ENCODE measurements at regions not wholly inside any gene's neighbourhood (a gene's known extent, or its start where the extent isn't known, plus 50 kb on each side); places are given as distances from the start of the nearest gene placed in this dataset.
"Not testable (repeated sequence)": the region's sequence is repeated elsewhere in the genome, so short reads cannot be mapped to it uniquely, and the experiment has no call there.

DNA sequence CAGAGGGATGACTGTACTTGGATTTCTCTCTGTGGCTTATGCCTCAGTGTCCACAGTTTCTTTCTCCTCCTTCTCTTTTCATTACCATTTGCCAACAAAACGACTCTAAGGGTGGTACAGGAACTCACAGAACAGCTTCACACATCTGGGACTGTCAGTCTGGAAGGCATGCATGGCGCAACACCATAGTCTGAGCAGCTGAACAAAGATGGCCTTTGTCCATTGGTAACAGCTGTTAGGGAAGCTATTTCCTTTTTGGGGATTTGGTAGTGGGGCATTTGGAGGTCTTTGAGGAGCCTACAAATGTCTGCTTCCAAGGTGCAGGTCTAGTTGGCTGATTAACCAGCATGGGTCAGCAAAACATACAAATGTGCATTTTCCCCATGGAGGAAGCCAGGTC lies 81.4 kb upstream of the PCDH8 start:
- DNase-seq: no peak

DNA sequence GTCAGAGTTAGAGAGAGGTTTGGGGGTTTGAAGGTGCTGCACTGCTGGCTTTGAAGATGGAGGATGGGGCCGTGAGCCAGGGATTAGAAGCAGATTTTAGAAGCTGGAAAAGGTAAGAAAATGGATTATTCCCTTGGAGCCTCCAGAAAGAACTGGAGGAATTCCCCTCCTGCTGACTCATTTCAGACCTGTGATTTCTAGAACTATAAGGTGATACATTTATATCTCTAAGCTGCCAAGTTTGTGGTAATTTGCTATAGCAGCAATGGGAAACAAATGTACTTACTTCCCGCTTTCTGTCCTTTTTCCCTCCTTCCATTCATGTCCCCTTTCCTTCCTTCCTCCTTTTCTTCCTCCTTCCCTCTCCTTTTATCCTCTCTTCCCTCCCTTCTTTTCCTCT lies 78.5 kb upstream of the PCDH8 start:
- DNase-seq: no peak

DNA sequence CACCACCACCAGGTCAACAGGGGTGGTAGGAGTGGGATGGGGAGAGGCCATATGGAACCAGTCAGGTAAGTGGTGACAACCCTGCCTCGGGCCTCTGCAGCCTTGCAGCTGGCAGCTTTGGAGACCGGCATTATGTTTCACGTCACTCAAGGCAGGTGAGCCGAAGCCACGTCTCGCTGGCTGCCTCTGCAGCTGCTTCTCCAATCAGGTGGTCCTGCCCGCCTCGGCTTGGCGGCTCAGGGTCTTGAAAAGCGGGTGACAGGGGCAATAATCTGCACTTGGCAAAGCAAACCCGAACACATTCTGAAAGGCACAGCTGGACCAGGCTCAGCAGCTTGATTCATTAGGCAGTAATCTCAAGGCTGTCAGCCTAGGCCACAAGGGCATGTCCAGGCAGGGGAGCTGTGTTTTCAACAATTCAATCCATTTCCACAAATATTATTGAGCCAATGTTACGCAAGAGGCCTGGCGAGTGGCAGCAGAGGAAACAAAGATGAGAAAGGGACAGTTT lies 77.4 kb upstream of the PCDH8 start:
- DNase-seq: no peak

DNA sequence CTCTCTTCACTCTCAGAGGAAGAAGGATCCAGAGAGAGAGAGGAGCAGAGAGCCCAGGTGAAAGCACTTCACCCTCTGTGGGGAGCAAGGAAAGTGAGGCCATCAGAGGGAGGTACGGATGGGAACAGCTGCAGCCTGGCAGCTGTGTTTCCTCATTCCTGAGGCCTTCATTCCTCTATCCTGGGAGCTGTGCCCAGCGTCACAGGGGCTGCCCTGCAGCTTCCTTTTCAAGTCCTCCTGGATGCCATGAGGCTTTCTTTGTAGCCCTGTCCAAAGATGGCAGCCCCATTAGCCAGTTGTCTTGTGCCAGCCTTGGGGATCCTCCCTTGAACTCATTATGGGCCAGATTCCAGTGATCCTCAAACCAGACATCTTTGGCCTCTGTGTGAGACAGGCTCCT lies 76.8 kb upstream of the PCDH8 start:
- no peak for DNase-seq

DNA sequence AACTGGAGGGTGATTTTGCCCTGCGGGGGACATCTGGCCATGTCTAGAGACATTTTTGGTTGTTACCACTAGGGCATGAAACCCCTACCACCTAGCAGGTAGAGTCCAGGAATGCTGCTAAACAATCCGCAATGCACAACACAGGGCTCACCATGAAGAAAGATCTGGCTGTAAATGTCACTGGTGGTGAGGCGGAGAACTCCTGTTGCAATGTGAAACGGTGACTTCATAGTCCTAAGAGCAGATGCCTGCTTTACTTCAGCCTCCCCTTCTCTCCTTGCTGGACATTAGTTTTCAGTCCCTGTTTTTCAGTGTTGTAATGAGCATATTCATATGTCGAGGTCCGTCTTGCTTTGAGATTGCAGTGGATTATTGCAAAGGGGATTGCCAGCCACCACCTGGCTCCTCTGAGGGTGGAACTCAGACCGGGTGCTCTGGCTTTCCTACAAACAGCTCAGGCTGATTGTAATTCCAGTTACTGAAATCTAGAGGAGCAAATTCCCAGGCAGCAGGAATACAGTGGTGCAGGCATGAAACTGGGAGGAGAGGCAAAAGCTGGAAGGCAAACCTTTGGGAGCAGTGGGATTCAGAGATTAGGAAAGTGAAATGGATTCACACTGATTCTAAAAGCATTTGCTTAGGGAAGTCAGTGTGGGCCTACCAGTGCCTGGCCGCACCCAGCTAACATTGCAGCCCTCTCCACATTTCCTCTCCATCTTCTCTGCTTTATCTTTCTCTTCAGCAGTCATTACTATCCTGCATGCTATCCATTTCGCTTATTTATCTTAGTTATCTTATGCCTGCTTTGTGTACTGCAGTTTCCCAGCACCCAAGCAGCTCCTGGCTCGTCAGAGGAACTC lies 76.1 kb upstream of the PCDH8 start:
- DNase-seq: no peak

DNA sequence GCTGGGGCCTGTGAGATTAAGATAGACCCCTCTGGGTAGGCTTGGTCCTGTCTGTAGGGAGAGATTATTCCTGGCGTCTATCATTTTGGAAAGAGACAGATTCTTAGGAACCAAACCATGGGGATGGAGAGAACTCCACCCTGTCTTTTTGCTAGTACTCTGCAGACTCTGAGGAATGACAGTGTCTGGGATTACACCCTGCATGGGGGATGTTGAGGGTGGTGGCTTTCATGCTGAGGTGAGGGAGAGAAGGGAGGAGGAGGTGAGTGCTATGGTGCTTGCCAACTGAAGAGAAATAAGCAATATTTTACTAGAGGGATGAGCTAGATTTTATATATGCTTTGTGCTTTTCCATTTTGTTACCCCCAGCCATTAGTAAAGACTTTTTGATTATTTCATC lies 74.5 kb upstream of the PCDH8 start:
- DNase-seq: no peak

DNA sequence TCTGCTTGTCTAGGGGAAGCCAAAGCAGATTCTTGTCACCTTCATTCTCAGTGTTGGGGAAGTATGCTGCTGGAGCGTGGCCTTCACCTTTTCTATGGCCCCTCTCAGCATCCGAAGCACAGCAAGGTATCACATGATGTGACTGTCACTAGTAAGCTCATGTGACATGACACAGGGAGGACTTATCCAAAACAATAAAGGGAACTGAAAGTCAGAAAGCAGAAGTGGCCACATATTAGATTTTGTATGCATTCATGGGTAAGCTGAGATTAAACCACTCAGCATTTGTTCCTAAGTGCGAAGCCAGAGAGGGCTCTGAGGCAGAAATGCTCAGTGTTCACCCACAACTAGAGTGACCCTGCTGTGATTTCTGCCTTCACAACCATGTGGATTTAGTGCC lies 72.8 kb upstream of the PCDH8 start:
- DNase-seq: no peak

DNA sequence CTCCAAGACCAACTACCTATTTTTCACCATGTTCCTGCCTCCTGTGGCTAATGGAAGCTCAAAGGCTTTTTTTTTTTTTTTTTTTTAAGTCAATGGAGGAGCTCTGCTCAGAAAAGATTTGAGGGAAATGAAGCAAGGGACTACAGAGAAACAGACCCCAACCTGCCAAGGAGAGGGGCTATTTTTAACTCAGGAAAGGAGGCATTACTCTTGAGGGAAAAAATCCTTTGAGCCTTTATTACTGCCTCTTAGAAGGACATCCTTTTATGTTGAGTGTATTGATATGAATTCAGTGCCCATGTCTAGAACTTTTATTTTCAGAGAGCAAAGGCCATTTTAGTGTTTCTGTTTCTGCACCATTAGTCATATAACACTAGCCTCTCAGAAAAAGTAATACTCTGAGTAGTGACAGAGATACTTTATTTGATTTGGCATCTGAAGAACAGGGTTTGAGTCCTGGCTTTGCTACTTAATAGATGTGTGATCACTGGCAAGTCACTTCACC lies 68.1 kb upstream of the PCDH8 start:
- no peak for DNase-seq

DNA sequence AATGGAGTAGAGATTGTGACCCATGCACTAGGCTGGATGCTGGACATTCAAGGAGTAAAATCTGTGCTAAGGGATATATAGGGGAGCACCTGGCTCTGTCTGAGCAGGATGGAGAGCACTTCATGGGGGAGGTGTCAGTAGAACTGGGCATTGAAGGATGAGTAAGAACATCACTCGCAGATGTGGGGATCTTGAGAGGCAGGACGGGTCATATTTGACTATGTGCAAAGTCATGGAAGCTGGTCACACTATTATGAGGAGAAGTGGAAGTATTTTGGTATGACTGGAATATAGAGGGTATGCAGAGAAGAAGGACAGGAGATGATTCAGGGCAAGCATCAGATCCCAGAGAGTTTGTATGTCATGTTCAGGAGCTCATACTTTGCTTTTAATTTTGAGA lies 62.9 kb upstream of the PCDH8 start:
- DNase-seq: no peak

DNA sequence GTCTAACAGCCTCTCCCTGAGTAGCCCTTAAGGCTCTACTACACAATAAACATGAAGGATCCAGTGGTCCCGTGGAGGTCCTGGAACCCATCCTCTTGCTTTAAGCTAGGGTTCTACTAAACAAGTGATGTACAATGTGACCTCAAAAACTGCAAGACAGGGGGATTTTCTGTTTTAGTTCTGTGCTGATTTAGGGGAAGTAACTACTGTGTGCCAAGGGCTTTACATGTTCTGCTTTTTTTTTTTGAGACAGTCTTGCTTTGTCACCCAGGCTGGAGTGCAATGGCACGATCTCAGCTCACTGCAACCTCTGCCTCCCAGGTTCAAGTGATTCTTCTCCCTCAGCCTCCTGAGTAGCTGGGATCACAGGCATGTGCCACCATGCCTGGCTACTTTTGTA lies 61.9 kb upstream of the PCDH8 start:
- DNase-seq: not testable (repeated sequence)

DNA sequence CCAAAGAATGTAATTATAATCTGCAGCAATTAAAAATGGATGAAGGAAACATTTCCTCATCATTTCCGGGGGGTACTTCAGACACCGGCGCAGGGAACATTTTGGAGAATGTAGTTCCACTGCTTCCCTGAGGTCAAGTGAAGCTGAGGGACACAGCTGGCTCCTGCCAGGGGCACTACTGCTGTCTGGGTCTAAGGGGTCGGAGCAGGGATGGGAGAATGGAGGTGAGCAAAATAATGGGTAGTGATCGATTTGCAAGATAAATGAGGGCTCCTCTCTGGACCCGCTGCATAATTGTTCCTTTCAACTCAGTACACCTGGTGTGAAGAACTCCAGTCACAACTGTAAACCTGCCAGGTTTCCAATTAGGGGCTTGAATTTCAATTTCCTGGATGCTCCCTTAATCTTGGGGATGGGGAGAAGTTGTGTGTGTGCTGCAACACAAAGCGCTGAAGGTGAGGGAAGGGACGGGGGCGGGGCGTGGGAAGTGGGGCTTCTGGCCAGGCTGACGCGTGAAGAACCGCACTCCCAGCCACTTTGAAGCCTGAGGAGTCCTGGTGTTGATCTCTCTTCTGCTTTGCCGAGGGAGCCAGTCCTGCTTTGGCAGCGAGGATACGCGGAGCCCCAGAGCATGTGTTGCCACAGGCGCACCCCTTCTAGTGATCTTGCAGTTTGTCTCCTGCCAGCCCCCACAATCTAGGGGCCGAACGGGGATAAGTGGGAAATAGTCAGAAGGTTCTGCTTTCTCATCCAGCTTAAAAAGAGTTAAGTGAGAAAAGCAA lies 57.9 kb upstream of the PCDH8 start:
- no peak for DNase-seq

DNA sequence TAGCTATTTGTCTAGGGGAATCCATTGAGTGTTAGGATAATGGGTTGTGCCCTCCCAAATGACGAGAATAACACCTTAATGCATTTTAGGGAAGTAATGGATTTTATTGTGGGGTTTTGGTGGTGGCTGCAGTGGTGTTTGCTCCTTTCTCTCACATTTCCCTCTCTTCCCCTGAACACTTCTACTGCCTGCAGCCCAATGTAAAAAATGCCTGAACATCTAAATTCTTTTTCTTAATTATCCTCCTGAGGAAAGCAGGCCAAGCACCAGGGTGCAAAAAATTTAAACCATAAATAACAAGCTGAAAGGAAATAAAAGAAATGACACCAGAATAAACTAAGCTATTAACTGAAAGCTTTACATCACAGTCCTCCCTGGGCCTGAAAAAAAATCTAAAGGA lies 57.3 kb upstream of the PCDH8 start:
- no peak for DNase-seq

DNA sequence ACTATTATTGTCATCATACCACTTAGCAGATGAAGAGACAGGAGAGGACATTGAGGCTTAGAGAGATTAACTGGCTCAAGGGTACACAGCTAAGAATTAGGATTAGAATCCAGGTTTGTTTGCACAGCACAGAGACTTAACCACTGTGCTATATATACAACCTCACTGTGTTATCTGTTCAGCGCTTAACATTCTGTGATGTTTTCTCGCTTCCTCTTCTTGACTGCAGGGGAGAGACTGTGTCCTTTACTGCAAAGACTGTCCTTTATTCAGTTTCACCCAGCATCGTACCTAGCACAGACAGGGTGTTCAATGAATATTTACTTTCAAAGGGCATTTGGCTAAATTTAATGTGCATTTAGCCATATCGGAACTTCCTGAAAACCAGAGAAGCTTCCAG lies 54.9 kb upstream of the PCDH8 start:
- DNase-seq: no peak

DNA sequence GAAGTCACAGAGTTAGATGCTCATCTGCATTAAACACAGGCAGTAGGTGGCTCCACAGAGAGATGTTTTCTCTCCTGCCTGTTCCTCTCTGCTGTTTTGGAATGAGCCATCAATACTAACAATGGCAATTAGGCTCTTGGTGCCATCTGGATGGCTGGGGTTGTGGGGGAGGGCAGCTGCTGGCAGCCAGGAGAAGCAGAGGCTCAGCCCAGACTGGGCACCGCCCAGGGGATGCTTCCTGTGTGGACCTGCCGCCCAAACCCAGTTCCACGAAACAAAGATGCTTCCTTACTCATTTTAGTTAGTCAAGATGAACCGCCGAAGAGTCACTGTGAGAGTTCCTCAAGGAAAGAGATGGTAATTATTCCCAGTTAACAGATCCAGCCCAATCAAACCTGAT lies 50.8 kb upstream of the PCDH8 start:
- DNase-seq: no peak
